ENCODE measurements at regions not wholly inside any gene's neighbourhood (a gene's known extent, or its start where the extent isn't known, plus 50 kb on each side); places are given as distances from the start of the nearest gene placed in this dataset.

- no peak for DNase-seq (ENCODE audit: low read depth)
These were observed 382.2 kb downstream of the FUT8 start for GRCh38 chr14:65794674-65795279.

GRCh38 chr14:65798216-65798615 is 385.7 kb downstream of the FUT8 start:
- no peak for DNase-seq (ENCODE audit: low read depth)

- no peak for DNase-seq (ENCODE audit: low read depth)
These were observed 388.2 kb downstream of the FUT8 start for GRCh38 chr14:65800694-65801093.

GRCh38 chr14:65802196-65802595 is 389.7 kb downstream of the FUT8 start:
- no peak for DNase-seq (ENCODE audit: low read depth)

- DNase-seq (ENCODE audit: low read depth), result no peak
These were observed 391.4 kb downstream of the FUT8 start for GRCh38 chr14:65803885-65804284.

GRCh38 chr14:65804439-65805112 is 392.0 kb downstream of the FUT8 start:
- DNase-seq (ENCODE audit: low read depth), result no peak

- no peak for DNase-seq (ENCODE audit: low read depth)
These were observed 392.6 kb downstream of the FUT8 start for GRCh38 chr14:65805113-65805473.

GRCh38 chr14:65808390-65808789 is 395.9 kb downstream of the FUT8 start:
- no peak for DNase-seq (ENCODE audit: low read depth)

GRCh38 chr14:65810322-65810721 is 397.8 kb downstream of the FUT8 start:
- DNase-seq (ENCODE audit: low read depth), result no peak

GRCh38 chr14:65813760-65814384 is 401.3 kb downstream of the FUT8 start:
- DNase-seq (ENCODE audit: low read depth), result no peak

GRCh38 chr14:65815127-65815526 is 402.6 kb downstream of the FUT8 start:
- DNase-seq (ENCODE audit: low read depth), result no peak

GRCh38 chr14:65817011-65817410 is 404.5 kb downstream of the FUT8 start:
- no peak for DNase-seq (ENCODE audit: low read depth)

GRCh38 chr14:65819569-65819968 is 407.0 kb downstream of the FUT8 start:
- DNase-seq (ENCODE audit: low read depth), result no peak

- no peak for DNase-seq (ENCODE audit: low read depth)
These were observed 408.8 kb downstream of the FUT8 start for GRCh38 chr14:65821224-65821753.

GRCh38 chr14:65824285-65824977 is 411.9 kb downstream of the FUT8 start:
- peak; percentile 65 for DNase-seq (ENCODE audit: low read depth)

- no peak for DNase-seq (ENCODE audit: low read depth)
These were observed 412.4 kb downstream of the FUT8 start for GRCh38 chr14:65824978-65825299.

GRCh38 chr14:65826946-65827345 is 414.4 kb downstream of the FUT8 start:
- DNase-seq (ENCODE audit: low read depth), result no peak

- no peak for DNase-seq (ENCODE audit: low read depth)
These were observed 415.0 kb downstream of the FUT8 start for GRCh38 chr14:65827520-65827919.

- no peak for DNase-seq (ENCODE audit: low read depth)
These were observed 415.9 kb downstream of the FUT8 start for GRCh38 chr14:65828396-65828795.

GRCh38 chr14:65832431-65833266 is 420.1 kb downstream of the FUT8 start:
- DNase-seq (ENCODE audit: low read depth), result no peak

- no peak for DNase-seq (ENCODE audit: low read depth)
These were observed 420.8 kb downstream of the FUT8 start for GRCh38 chr14:65833267-65833880.
